Vagina (tissue), 2 donors: ENCODE measurements at regions not wholly inside any gene's neighbourhood (a gene's known extent, or its start where the extent isn't known, plus 50 kb on each side); places are given as distances from the start of the nearest gene placed in this dataset.

Experiments used
- DNase-seq, 2 donors: peaks; one replicate each; pipeline ENCODE4 v3.0.0-alpha.2; 2017; ENCODE audit errors: extremely low spot score in 2 of 2
- H3K27ac ChIP-seq: fragments of 200-600 bp; sonication (generic); one replicate; pipeline ENCODE4 v1.5.1; 2019
- H3K27me3 ChIP-seq: fragments of 200-600 bp; sonication (generic); one replicate; pipeline ENCODE4 v1.5.1; 2019
- H3K36me3 ChIP-seq, 2 donors: fragments of 200-600 bp; sonication (generic); one replicate each; pipeline ENCODE4 v1.5.1; 2017 to 2019
- H3K4me1 ChIP-seq: fragments of 200-600 bp; sonication (generic); one replicate; pipeline ENCODE4 v1.5.1; 2019
- H3K4me3 ChIP-seq, 2 donors: fragments of 200-600 bp; sonication (generic); 1 replicate in 1 of 2; 2 replicates in 1 of 2; pipeline ENCODE4 v1.5.1; 2016 to 2019
- H3K9me3 ChIP-seq: fragments of 200-600 bp; sonication (generic); one replicate; pipeline ENCODE4 v1.5.1; 2019
- POLR2A ChIP-seq, 2 donors: fragments of 450-650 bp; IDR thresholded peaks; one replicate each; pipeline ENCODE4 v1.6.1; 2017; ENCODE audit warnings: antibody characterized with exemption in 2 of 2, mild to moderate bottlenecking in 2 of 2, moderate library complexity in 2 of 2
- POLR2AphosphoS5 ChIP-seq, 2 donors: sonication (generic); formaldehyde crosslinking; IDR thresholded peaks; one replicate each; pipeline ENCODE4 v1.9.0; 2017; ENCODE audit warnings: antibody characterized with exemption in 2 of 2, mild to moderate bottlenecking in 2 of 2, low read depth in 1 of 2; ENCODE audit not compliant: insufficient read depth in 1 of 2
- intact Hi-C: fragments of 100-400 bp; cut with DNase I; formaldehyde crosslinking; loops from one replicate; pipeline ENCODE4 v1.15.1; 2023
- TF ChIP-seq, protein P1 (sequence below), 3 experiments: fragments of 450-650 bp in 2 of 3; fragments of 200-600 bp in 1 of 3; sonication (generic) in 1 of 3; IDR thresholded peaks; one replicate each; pipeline ENCODE4 v1.5.1; 2017 to 2019; ENCODE audit warnings: antibody characterized with exemption in 3 of 3, mild to moderate bottlenecking in 2 of 3, moderate library complexity in 2 of 3

GRCh38 chr12:13652105-13652504, 329.3 kb downstream of the GRIN2B start:
- H3K4me3 ChIP-seq = no peak overlapping the region
- H3K9me3 ChIP-seq = no peaks in the 10 kb centered on the region
- intact Hi-C loops = no loop called here
- no peaks in the 10 kb centered on the region for H3K4me1 ChIP-seq
- H3K36me3 ChIP-seq = no peaks in the 10 kb centered on the region
- DNase-seq = no peak
- no peak overlapping the region for H3K27ac ChIP-seq
- no peak for TF ChIP-seq POLR2A (IDR thresholded peaks at IDR 0.05)
- no peak for TF ChIP-seq POLR2AphosphoS5 (IDR thresholded peaks at IDR 0.05; ENCODE audit: insufficient read depth in 1 of 2, low read depth in 1 of 2)
- TF ChIP-seq, protein P1, sequence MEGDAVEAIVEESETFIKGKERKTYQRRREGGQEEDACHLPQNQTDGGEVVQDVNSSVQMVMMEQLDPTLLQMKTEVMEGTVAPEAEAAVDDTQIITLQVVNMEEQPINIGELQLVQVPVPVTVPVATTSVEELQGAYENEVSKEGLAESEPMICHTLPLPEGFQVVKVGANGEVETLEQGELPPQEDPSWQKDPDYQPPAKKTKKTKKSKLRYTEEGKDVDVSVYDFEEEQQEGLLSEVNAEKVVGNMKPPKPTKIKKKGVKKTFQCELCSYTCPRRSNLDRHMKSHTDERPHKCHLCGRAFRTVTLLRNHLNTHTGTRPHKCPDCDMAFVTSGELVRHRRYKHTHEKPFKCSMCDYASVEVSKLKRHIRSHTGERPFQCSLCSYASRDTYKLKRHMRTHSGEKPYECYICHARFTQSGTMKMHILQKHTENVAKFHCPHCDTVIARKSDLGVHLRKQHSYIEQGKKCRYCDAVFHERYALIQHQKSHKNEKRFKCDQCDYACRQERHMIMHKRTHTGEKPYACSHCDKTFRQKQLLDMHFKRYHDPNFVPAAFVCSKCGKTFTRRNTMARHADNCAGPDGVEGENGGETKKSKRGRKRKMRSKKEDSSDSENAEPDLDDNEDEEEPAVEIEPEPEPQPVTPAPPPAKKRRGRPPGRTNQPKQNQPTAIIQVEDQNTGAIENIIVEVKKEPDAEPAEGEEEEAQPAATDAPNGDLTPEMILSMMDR (IDR thresholded peaks at IDR 0.05) = no peak
- no peaks in the 10 kb centered on the region for H3K27me3 ChIP-seq

GRCh38 chr12:13635709-13636108, 345.7 kb downstream of the GRIN2B start:
- no peaks in the 10 kb centered on the region for H3K27me3 ChIP-seq
- no peaks in the 10 kb centered on the region for H3K36me3 ChIP-seq
- no peak overlapping the region for H3K4me3 ChIP-seq
- H3K4me1 ChIP-seq = no peaks in the 10 kb centered on the region
- H3K27ac ChIP-seq = no peak overlapping the region
- DNase-seq = no peak
- no peak for TF ChIP-seq POLR2A (IDR thresholded peaks at IDR 0.05)
- TF ChIP-seq POLR2AphosphoS5 (IDR thresholded peaks at IDR 0.05; ENCODE audit: insufficient read depth in 1 of 2, low read depth in 1 of 2) = no peak
- TF ChIP-seq, protein P1 (IDR thresholded peaks at IDR 0.05) = no peak
- intact Hi-C loops = no loop called here
- H3K9me3 ChIP-seq = no peaks in the 10 kb centered on the region

DNA sequence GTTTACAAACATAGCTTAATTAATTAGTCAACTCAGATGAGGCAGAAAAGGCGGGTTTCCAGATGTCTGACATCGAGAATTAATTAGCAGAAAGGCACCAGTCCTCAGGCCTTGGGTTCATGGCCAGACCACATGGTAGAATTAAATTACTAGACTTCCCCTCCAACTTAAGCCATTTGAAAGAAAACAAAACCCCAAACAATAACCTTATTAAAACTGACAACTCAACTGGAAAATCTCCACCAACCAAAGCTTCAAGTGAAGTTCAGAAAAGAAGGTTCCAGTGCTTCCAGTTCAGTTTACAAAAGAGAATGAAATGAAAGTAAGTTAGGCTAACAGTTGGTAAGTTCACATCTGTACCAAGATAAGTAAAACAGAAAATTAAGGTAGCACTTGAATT, 349.5 kb downstream of the GRIN2B start:
- H3K36me3 ChIP-seq = no peaks in the 10 kb centered on the region
- TF ChIP-seq POLR2AphosphoS5 (IDR thresholded peaks at IDR 0.05; ENCODE audit: insufficient read depth in 1 of 2, low read depth in 1 of 2) (no peak), POLR2A (IDR thresholded peaks at IDR 0.05) (no peak)
- TF ChIP-seq, protein P1 (IDR thresholded peaks at IDR 0.05) = no peak
- H3K27me3 ChIP-seq = no peaks in the 10 kb centered on the region
- intact Hi-C loops = no loop called here
- H3K27ac ChIP-seq = no peak overlapping the region
- no peaks in the 10 kb centered on the region for H3K4me1 ChIP-seq
- DNase-seq = no peak
- no peaks in the 10 kb centered on the region for H3K9me3 ChIP-seq
- H3K4me3 ChIP-seq = no peak overlapping the region

- Histone ChIP-seq H3K4me1 (no peaks in the 10 kb centered on the region), H3K27me3 (no peaks in the 10 kb centered on the region), H3K9me3 (no peaks in the 10 kb centered on the region), H3K36me3 (no peaks in the 10 kb centered on the region), H3K27ac (no peak overlapping the region), H3K4me3 (no peak overlapping the region)
- DNase-seq = no peak
- intact Hi-C loops = no loop called here
- TF ChIP-seq POLR2A (IDR thresholded peaks at IDR 0.05) (no peak), POLR2AphosphoS5 (IDR thresholded peaks at IDR 0.05; ENCODE audit: insufficient read depth in 1 of 2, low read depth in 1 of 2) (no peak)
- TF ChIP-seq, protein P1 (IDR thresholded peaks at IDR 0.05) = no peak
Observed at GRCh38 chr12:13630354-13630753, 351.0 kb downstream of the GRIN2B start.

- TF ChIP-seq, protein P1 (IDR thresholded peaks at IDR 0.05) = no peak
- no peak for TF ChIP-seq POLR2AphosphoS5 (IDR thresholded peaks at IDR 0.05; ENCODE audit: insufficient read depth in 1 of 2, low read depth in 1 of 2)
- TF ChIP-seq POLR2A (IDR thresholded peaks at IDR 0.05) = no peak
- Histone ChIP-seq H3K4me1 (no peaks in the 10 kb centered on the region), H3K27ac (no peak overlapping the region), H3K27me3 (no peaks in the 10 kb centered on the region), H3K9me3 (no peaks in the 10 kb centered on the region), H3K36me3 (no peaks in the 10 kb centered on the region), H3K4me3 (no peak overlapping the region)
- DNase-seq = no peak
- intact Hi-C loops = no loop called here
Observed at GRCh38 chr12:13628067-13628466, 353.3 kb downstream of the GRIN2B start.
